ENCODE measurements at regions not wholly inside any gene's neighbourhood (a gene's known extent, or its start where the extent isn't known, plus 50 kb on each side); places are given as distances from the start of the nearest gene placed in this dataset.

- H3K9me3 Mint-ChIP-seq (ENCODE audit: unreplicated experiment), result no peaks in the 10 kb centered on the region
- H3K4me3 Mint-ChIP-seq (ENCODE audit: unreplicated experiment), result no peak overlapping the region
- no peak for DNase-seq (ENCODE audit: extremely low spot score, unreplicated experiment)
- no peaks in the 10 kb centered on the region for H3K36me3 Mint-ChIP-seq (ENCODE audit: unreplicated experiment)
- peaks cover 16% of the 10 kb centered on the region for H3K4me1 Mint-ChIP-seq (ENCODE audit: unreplicated experiment)
- no peak for TF ChIP-seq CTCF (IDR thresholded peaks at IDR 0.05)
- H3K27ac Mint-ChIP-seq (ENCODE audit: unreplicated experiment), result no peak overlapping the region
- H3K27me3 Mint-ChIP-seq (ENCODE audit: unreplicated experiment), result no peaks in the 10 kb centered on the region
These were observed 139.5 kb upstream of the SOX5 start for GRCh38 chr12:24088751-24089509.

GRCh38 chr12:24087294-24087693 is 137.8 kb upstream of the SOX5 start:
- no peak for TF ChIP-seq CTCF (IDR thresholded peaks at IDR 0.05)
- Mint-ChIP-seq H3K27me3 (ENCODE audit: unreplicated experiment) (no peaks in the 10 kb centered on the region), H3K36me3 (ENCODE audit: unreplicated experiment) (peaks cover 1% of the 10 kb centered on the region), H3K9me3 (ENCODE audit: unreplicated experiment) (no peaks in the 10 kb centered on the region), H3K4me1 (ENCODE audit: unreplicated experiment) (peaks cover 16% of the 10 kb centered on the region), H3K27ac (ENCODE audit: unreplicated experiment) (no peak overlapping the region), H3K4me3 (ENCODE audit: unreplicated experiment) (no peak overlapping the region)
- DNase-seq (ENCODE audit: extremely low spot score, unreplicated experiment), result no peak

- H3K27me3 Mint-ChIP-seq (ENCODE audit: unreplicated experiment), result peaks cover 2% of the 10 kb centered on the region
- no peak for DNase-seq (ENCODE audit: extremely low spot score, unreplicated experiment)
- no peak for TF ChIP-seq CTCF (IDR thresholded peaks at IDR 0.05)
- no peak overlapping the region for H3K4me3 Mint-ChIP-seq (ENCODE audit: unreplicated experiment)
- peaks cover 1% of the 10 kb centered on the region for H3K36me3 Mint-ChIP-seq (ENCODE audit: unreplicated experiment)
- no peak overlapping the region for H3K27ac Mint-ChIP-seq (ENCODE audit: unreplicated experiment)
- H3K9me3 Mint-ChIP-seq (ENCODE audit: unreplicated experiment), result no peaks in the 10 kb centered on the region
- H3K4me1 Mint-ChIP-seq (ENCODE audit: unreplicated experiment), result peaks cover 12% of the 10 kb centered on the region
These were observed 135.3 kb upstream of the SOX5 start for GRCh38 chr12:24084800-24085199.

GRCh38 chr12:24083838-24084237 is 134.4 kb upstream of the SOX5 start:
- Mint-ChIP-seq H3K4me1 (ENCODE audit: unreplicated experiment) (peaks cover 12% of the 10 kb centered on the region), H3K27ac (ENCODE audit: unreplicated experiment) (no peak overlapping the region), H3K36me3 (ENCODE audit: unreplicated experiment) (peaks cover 1% of the 10 kb centered on the region), H3K27me3 (ENCODE audit: unreplicated experiment) (peaks cover 2% of the 10 kb centered on the region), H3K4me3 (ENCODE audit: unreplicated experiment) (no peak overlapping the region), H3K9me3 (ENCODE audit: unreplicated experiment) (no peaks in the 10 kb centered on the region)
- no peak for DNase-seq (ENCODE audit: extremely low spot score, unreplicated experiment)
- no peak for TF ChIP-seq CTCF (IDR thresholded peaks at IDR 0.05)

GRCh38 chr12:24081606-24082005 is 132.1 kb upstream of the SOX5 start:
- no peak for DNase-seq (ENCODE audit: extremely low spot score, unreplicated experiment)
- no peak overlapping the region for H3K4me3 Mint-ChIP-seq (ENCODE audit: unreplicated experiment)
- TF ChIP-seq CTCF (IDR thresholded peaks at IDR 0.05), result no peak
- H3K9me3 Mint-ChIP-seq (ENCODE audit: unreplicated experiment), result no peaks in the 10 kb centered on the region
- H3K36me3 Mint-ChIP-seq (ENCODE audit: unreplicated experiment), result peaks cover 1% of the 10 kb centered on the region
- no peak overlapping the region for H3K27ac Mint-ChIP-seq (ENCODE audit: unreplicated experiment)
- H3K4me1 Mint-ChIP-seq (ENCODE audit: unreplicated experiment), result peaks cover 12% of the 10 kb centered on the region
- H3K27me3 Mint-ChIP-seq (ENCODE audit: unreplicated experiment), result peaks cover 2% of the 10 kb centered on the region
